ENCODE measurements at regions not wholly inside any gene's neighbourhood (a gene's known extent, or its start where the extent isn't known, plus 50 kb on each side); places are given as distances from the start of the nearest gene placed in this dataset.

GRCh38 chr11:81484196-81484595 lies 1249.5 kb downstream of the FAM181B start:
- TF ChIP-seq EP300 (IDR thresholded peaks at IDR 0.05): no peak
- no peak for TF ChIP-seq POLR2AphosphoS5 (IDR thresholded peaks at IDR 0.05)

Data from sigmoid colon (tissue), 4 donors.